ENCODE measurements at regions not wholly inside any gene's neighbourhood (a gene's known extent, or its start where the extent isn't known, plus 50 kb on each side); places are given as distances from the start of the nearest gene placed in this dataset.

GRCh38 chr1:194717334-194717733 lies 1530.9 kb upstream of the B3GALT2 start:
- 78 to 85% methylated on average over 1 of the region's 1 CpG for WGBS, 2 donors
- intact Hi-C loops (cut with DNase I): no loop called here
- no peaks in the 10 kb centered on the region for H3K27me3 ChIP-seq
- H3K4me1 ChIP-seq: no peaks in the 10 kb centered on the region
- no peak overlapping the region for H3K4me3 ChIP-seq (replicated peaks in 1 of 3)
- no peak for DNase-seq
- no peaks in the 10 kb centered on the region for H3K36me3 ChIP-seq
- TF ChIP-seq POLR2A (IDR thresholded peaks at IDR 0.05): no peak
- TF ChIP-seq, protein P1, sequence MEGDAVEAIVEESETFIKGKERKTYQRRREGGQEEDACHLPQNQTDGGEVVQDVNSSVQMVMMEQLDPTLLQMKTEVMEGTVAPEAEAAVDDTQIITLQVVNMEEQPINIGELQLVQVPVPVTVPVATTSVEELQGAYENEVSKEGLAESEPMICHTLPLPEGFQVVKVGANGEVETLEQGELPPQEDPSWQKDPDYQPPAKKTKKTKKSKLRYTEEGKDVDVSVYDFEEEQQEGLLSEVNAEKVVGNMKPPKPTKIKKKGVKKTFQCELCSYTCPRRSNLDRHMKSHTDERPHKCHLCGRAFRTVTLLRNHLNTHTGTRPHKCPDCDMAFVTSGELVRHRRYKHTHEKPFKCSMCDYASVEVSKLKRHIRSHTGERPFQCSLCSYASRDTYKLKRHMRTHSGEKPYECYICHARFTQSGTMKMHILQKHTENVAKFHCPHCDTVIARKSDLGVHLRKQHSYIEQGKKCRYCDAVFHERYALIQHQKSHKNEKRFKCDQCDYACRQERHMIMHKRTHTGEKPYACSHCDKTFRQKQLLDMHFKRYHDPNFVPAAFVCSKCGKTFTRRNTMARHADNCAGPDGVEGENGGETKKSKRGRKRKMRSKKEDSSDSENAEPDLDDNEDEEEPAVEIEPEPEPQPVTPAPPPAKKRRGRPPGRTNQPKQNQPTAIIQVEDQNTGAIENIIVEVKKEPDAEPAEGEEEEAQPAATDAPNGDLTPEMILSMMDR (IDR thresholded peaks at IDR 0.05): no peak
- no peak overlapping the region for H3K27ac ChIP-seq
- H3K9me3 ChIP-seq: no peaks in the 10 kb centered on the region

GRCh38 chr1:194710671-194711070 lies 1524.3 kb upstream of the B3GALT2 start:
- Histone ChIP-seq H3K36me3 (no peaks in the 10 kb centered on the region), H3K9me3 (no peaks in the 10 kb centered on the region), H3K4me1 (no peaks in the 10 kb centered on the region), H3K27ac (no peak overlapping the region), H3K4me3 (replicated peaks in 1 of 3) (no peak overlapping the region), H3K27me3 (no peaks in the 10 kb centered on the region)
- intact Hi-C loops (cut with DNase I): no loop called here
- TF ChIP-seq POLR2A (IDR thresholded peaks at IDR 0.05): no peak
- TF ChIP-seq, protein P1 (IDR thresholded peaks at IDR 0.05): no peak
- no peak for DNase-seq
- 86 to 87% methylated on average over 2 of the region's 2 CpGs for WGBS, 2 donors

GRCh38 chr1:194709439-194709838 lies 1523.0 kb upstream of the B3GALT2 start:
- TF ChIP-seq POLR2A (IDR thresholded peaks at IDR 0.05): no peak
- TF ChIP-seq, protein P1 (IDR thresholded peaks at IDR 0.05): no peak
- no peak for DNase-seq
- H3K36me3 ChIP-seq: no peaks in the 10 kb centered on the region
- WGBS, 2 donors: 71 to 75% methylated on average over 3 of the region's 3 CpGs
- no peak overlapping the region for H3K27ac ChIP-seq
- intact Hi-C loops (cut with DNase I): no loop called here
- H3K9me3 ChIP-seq: no peaks in the 10 kb centered on the region
- no peaks in the 10 kb centered on the region for H3K4me1 ChIP-seq
- no peak overlapping the region for H3K4me3 ChIP-seq (replicated peaks in 1 of 3)
- H3K27me3 ChIP-seq: no peaks in the 10 kb centered on the region

- intact Hi-C loops (cut with DNase I): no loop called here
- H3K36me3 ChIP-seq: no peaks in the 10 kb centered on the region
- H3K27ac ChIP-seq: no peak overlapping the region
- H3K9me3 ChIP-seq: no peaks in the 10 kb centered on the region
- H3K4me1 ChIP-seq: no peaks in the 10 kb centered on the region
- H3K27me3 ChIP-seq: no peaks in the 10 kb centered on the region
- DNase-seq: no peak
- no peak overlapping the region for H3K4me3 ChIP-seq (replicated peaks in 1 of 3)
- 90 to 92% methylated on average over 6 of the region's 6 CpGs for WGBS, 2 donors
- no peak for TF ChIP-seq POLR2A (IDR thresholded peaks at IDR 0.05)
- TF ChIP-seq, protein P1 (IDR thresholded peaks at IDR 0.05): no peak
Observed at GRCh38 chr1:194707074-194707473, 1520.7 kb upstream of the B3GALT2 start.

DNA sequence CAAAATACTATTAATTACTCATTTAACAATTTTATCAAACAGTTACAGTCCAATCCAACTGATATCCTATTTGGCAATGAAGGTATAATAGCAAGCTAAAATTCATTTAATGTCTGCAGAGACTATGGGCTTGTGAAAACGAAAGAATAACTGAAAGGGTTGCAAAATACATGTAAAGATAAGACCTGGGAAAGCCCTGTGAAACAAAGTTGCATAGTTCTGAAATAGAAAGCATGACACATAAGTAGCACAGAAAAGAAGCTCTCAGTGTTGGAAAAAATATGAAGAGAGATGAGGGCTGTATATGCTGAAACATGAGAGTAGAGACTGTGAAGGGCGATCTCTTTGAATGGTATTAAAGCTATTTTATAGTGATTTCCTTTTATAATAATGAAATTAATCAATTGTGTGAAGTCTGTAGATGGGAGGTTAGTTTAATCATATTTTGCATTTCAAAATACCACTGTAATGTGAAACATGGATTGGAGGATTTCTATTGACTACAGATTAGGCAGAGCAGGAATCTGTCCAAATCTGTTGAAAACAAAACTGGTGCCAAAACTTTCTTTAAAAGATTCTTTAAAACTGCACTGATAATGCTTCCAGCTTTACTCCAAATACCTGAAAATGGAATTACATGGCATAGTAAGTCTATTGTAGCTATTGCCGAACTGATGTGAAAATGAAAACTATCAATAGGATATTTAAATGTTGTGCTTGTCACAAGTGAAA lies 1518.9 kb upstream of the B3GALT2 start:
- intact Hi-C loops (cut with DNase I): no loop called here
- H3K4me3 ChIP-seq (replicated peaks in 1 of 3): no peak overlapping the region

More for the DNA sequence above, 1518.9 kb upstream of the B3GALT2 start:
- WGBS, 2 donors: 75 to 81% methylated on average over 3 of the region's 3 CpGs
- Histone ChIP-seq H3K4me1 (no peaks in the 10 kb centered on the region), H3K9me3 (no peaks in the 10 kb centered on the region), H3K36me3 (no peaks in the 10 kb centered on the region), H3K27ac (no peak overlapping the region), H3K27me3 (no peaks in the 10 kb centered on the region)
- TF ChIP-seq POLR2A (IDR thresholded peaks at IDR 0.05): no peak
- TF ChIP-seq, protein P1 (IDR thresholded peaks at IDR 0.05): no peak
- DNase-seq: no peak

Measured in thyroid gland (tissue), 4 donors.